HCT116 (cell line): ENCODE measurements at regions not wholly inside any gene's neighbourhood (a gene's known extent, or its start where the extent isn't known, plus 50 kb on each side); places are given as distances from the start of the nearest gene placed in this dataset.

Experiments
- ATAC-seq: fragments of 200-7000 bp; cut with Tn5 transposase; 2 replicates; pipeline ENCODE4 v1.9.1; 2020; ENCODE audit warnings: mild to moderate bottlenecking, moderate library complexity
- BruUV-seq: library from RNA; stranded (reverse); fragments of 400-500 nt; replicated peaks from 2 replicates; lab custom pipeline; 2021; lab: Mats Ljungman, UMichigan
- CTCF ChIA-PET: fragments of 300-600 bp; sonication (Branson Sonifier 250); formaldehyde crosslinking; loops from one replicate; lab custom pipeline; 2021; ENCODE audit warnings: antibody characterized with exemption; lab: Charles Lee
- POLR2A ChIA-PET: fragments of 300-600, 350-600 bp; sonication (Branson Sonifier 250); formaldehyde crosslinking; loops from one replicate; lab custom pipeline; 2021; ENCODE audit warnings: antibody characterized with exemption; lab: Charles Lee
- RAD21 ChIA-PET, 2 experiments: fragments of 300-600 bp; sonication (Branson Sonifier 250); formaldehyde crosslinking; loops; one replicate each; lab custom pipeline; 2023; ENCODE audit warnings: low total read pairs in 2 of 2; ENCODE audit not compliant: uncharacterized antibody in 2 of 2, unreplicated experiment in 2 of 2, low non-redundant PET in 1 of 2; lab: Charles Lee
- DNase-seq: peaks from one replicate; pipeline ENCODE4 v3.0.0-alpha.2; 2010; ENCODE audit warnings: low read depth, low spot score
- H2AFZ ChIP-seq: fragments of 200-600 bp; shearing (Covaris generic), sonication (generic); 2 replicates; pipeline ENCODE4 v1.6.1; 2017; ENCODE audit warnings: low read depth, mixed run types, mixed read lengths, antibody characterized with exemption, low read length; ENCODE audit not compliant: poor library complexity, severe bottlenecking
- H3K27ac ChIP-seq: 2 replicates; pipeline ENCODE4 v1.5.1; 2012; ENCODE audit warnings: low read depth, low read length
- H3K27me3 ChIP-seq: fragments of 200-600 bp; sonication (generic); 2 replicates; pipeline ENCODE4 v1.6.1; 2016; ENCODE audit warnings: mixed run types, low read length, mixed read lengths; ENCODE audit not compliant: insufficient read depth
- H3K36me3 ChIP-seq, 2 experiments: fragments of 200-500 bp in 1 of 2; fragments of 200-600 bp in 1 of 2; sonication (Bioruptor generic) in 1 of 2; sonication (generic) in 1 of 2; 2 replicates each; pipeline versions ENCODE4 v1.5.1 to v1.6.1; 2014 to 2016; ENCODE audit warnings: low read length in 2 of 2, inconsistent platforms in 1 of 2, mixed read lengths in 1 of 2, mixed run types in 1 of 2; ENCODE audit not compliant: insufficient read depth in 2 of 2, control insufficient read depth in 1 of 2
- H3K4me1 ChIP-seq, 2 experiments: fragments of 200-600 bp in 1 of 2; sonication (generic) in 1 of 2; 2 replicates each; pipeline versions ENCODE4 v1.5.1 to v1.6.1; 2012 to 2017; ENCODE audit warnings: low read length in 2 of 2, inconsistent platforms in 1 of 2, mild to moderate bottlenecking in 1 of 2, mixed read lengths in 1 of 2, mixed run types in 1 of 2, moderate library complexity in 1 of 2; ENCODE audit not compliant: insufficient read depth in 2 of 2, control insufficient read depth in 1 of 2
- H3K4me2 ChIP-seq: fragments of 200-600 bp; sonication (generic); 2 replicates; pipeline ENCODE4 v1.6.1; 2017; ENCODE audit warnings: mixed run types, low read length, mixed read lengths
- H3K4me3 ChIP-seq, 2 experiments: fragments of 200-600 bp in 1 of 2; sonication (generic) in 1 of 2; replicated peaks in 1 of 2; 2 replicates each; pipeline ENCODE4 v1.5.1; 2011 to 2016; ENCODE audit warnings: low read length in 2 of 2, control low read depth in 1 of 2, low read depth in 1 of 2, mild to moderate bottlenecking in 1 of 2, mixed read lengths in 1 of 2, mixed run types in 1 of 2
- H3K79me2 ChIP-seq: fragments of 200-600 bp; sonication (generic); 2 replicates; pipeline ENCODE4 v1.6.1; 2017; ENCODE audit warnings: mild to moderate bottlenecking, mixed run types, low read length, moderate library complexity, mixed read lengths; ENCODE audit not compliant: insufficient read depth
- H3K9ac ChIP-seq: fragments of 200-600 bp; sonication (generic); 2 replicates; pipeline ENCODE4 v1.6.1; 2016; ENCODE audit warnings: low read length, mixed read lengths
- H3K9me2 ChIP-seq: fragments of 200-600 bp; sonication (generic), shearing (Covaris generic); 2 replicates; pipeline ENCODE4 v1.6.1; 2017; ENCODE audit warnings: mixed run types, mild to moderate bottlenecking, moderate library complexity; ENCODE audit not compliant: insufficient read depth
- H3K9me3 ChIP-seq, 2 experiments: fragments of 200-500 bp in 1 of 2; fragments of 200-600 bp in 1 of 2; sonication (Bioruptor generic) in 1 of 2; sonication (generic) in 1 of 2; 2 replicates each; pipeline ENCODE4 v1.6.1; 2014 to 2017; ENCODE audit warnings: low read length in 2 of 2, mixed read lengths in 2 of 2, inconsistent platforms in 1 of 2, low read depth in 1 of 2, mild to moderate bottlenecking in 1 of 2, mixed run types in 1 of 2, moderate library complexity in 1 of 2; ENCODE audit not compliant: control insufficient read depth in 1 of 2, insufficient read depth in 1 of 2
- H4K20me1 ChIP-seq: fragments of 200-600 bp; sonication (generic), shearing (Covaris generic); 2 replicates; pipeline ENCODE4 v1.6.1; 2017; ENCODE audit warnings: mixed run types, mild to moderate bottlenecking, moderate library complexity; ENCODE audit not compliant: insufficient read depth
- CBX3 ChIP-seq: IDR thresholded peaks from 2 replicates; pipeline ENCODE4 v1.6.1; 2012; ENCODE audit warnings: low read depth
- CEBPB ChIP-seq: IDR thresholded peaks from 2 replicates; pipeline ENCODE4 v1.6.1; 2012; ENCODE audit warnings: low read depth
- CTCF ChIP-seq, 3 experiments: fragments of 200-600 bp in 1 of 3; sonication (generic) in 1 of 3; IDR thresholded peaks in 2 of 3; conservative IDR thresholded peaks in 1 of 3; 2 replicates each; pipeline ENCODE4 v1.5.1; 2012 to 2017; ENCODE audit warnings: low read depth in 2 of 3, low read length in 2 of 3, antibody characterized with exemption in 1 of 3, borderline replicate concordance in 1 of 3, control low read depth in 1 of 3, mild to moderate bottlenecking in 1 of 3, mixed read lengths in 1 of 3, mixed run types in 1 of 3, moderate library complexity in 1 of 3; ENCODE audit not compliant: insufficient read depth in 1 of 3
- EGR1 ChIP-seq: IDR thresholded peaks from 2 replicates; pipeline ENCODE4 v1.6.1; 2012; ENCODE audit warnings: low read depth
- ELF1 ChIP-seq: IDR thresholded peaks from 2 replicates; pipeline ENCODE4 v1.6.1; 2012; ENCODE audit warnings: low read depth, borderline replicate concordance
- EZH2phosphoT487 ChIP-seq: fragments of 200-600 bp; IDR thresholded peaks from 2 replicates; pipeline ENCODE4 v1.6.1; 2018; ENCODE audit warnings: antibody characterized with exemption, borderline replicate concordance
- FOSL1 ChIP-seq: IDR thresholded peaks from 2 replicates; pipeline ENCODE4 v1.6.1; 2012; ENCODE audit warnings: low read depth
- JUND ChIP-seq: IDR thresholded peaks from 2 replicates; pipeline ENCODE4 v1.6.1; 2012
- POLR2A ChIP-seq: IDR thresholded peaks from 2 replicates; pipeline ENCODE4 v1.7.0; 2011; ENCODE audit warnings: borderline replicate concordance; ENCODE audit not compliant: insufficient read depth, insufficient read length; ENCODE audit errors: extremely low read depth
- RAD21 ChIP-seq: IDR thresholded peaks from 2 replicates; pipeline ENCODE4 v1.6.1; 2012; ENCODE audit warnings: low read depth, mild to moderate bottlenecking
- SIN3A ChIP-seq: IDR thresholded peaks from 2 replicates; pipeline ENCODE4 v1.6.1; 2012; ENCODE audit warnings: low read depth
- SP1 ChIP-seq: IDR thresholded peaks from 2 replicates; pipeline ENCODE4 v1.6.1; 2012; ENCODE audit warnings: low read depth
- SRF ChIP-seq: IDR thresholded peaks from 2 replicates; pipeline ENCODE4 v1.6.1; 2012; ENCODE audit warnings: low read depth
- TCF7L2 ChIP-seq: IDR thresholded peaks from 2 replicates; pipeline ENCODE4 v1.7.0; 2011; ENCODE audit warnings: borderline replicate concordance, inconsistent platforms; ENCODE audit not compliant: insufficient read depth, insufficient read length; ENCODE audit errors: extremely low read depth
- ZBTB33 ChIP-seq: IDR thresholded peaks from 2 replicates; pipeline ENCODE4 v1.6.1; 2011; ENCODE audit warnings: mild to moderate bottlenecking, low read length, moderate library complexity; ENCODE audit not compliant: insufficient replicate concordance; ENCODE audit errors: extremely low read depth
- ZFX ChIP-seq: fragments of 450-650 bp; IDR thresholded peaks from 2 replicates; pipeline ENCODE4 v1.6.1; 2017
- intact Hi-C: fragments of 100-400 bp; cut with micrococcal nuclease; formaldehyde crosslinking; loops from 2 replicates; pipeline ENCODE4 v1.10.0; 2022
- TF ChIP-seq, protein P1 (sequence below): IDR thresholded peaks from 2 replicates; pipeline ENCODE4 v1.6.1; 2012
- TF ChIP-seq, protein P2 (sequence below): IDR thresholded peaks from 2 replicates; pipeline ENCODE4 v1.6.1; 2012
- TF ChIP-seq, protein P3 (sequence below): IDR thresholded peaks from 2 replicates; pipeline ENCODE4 v1.6.1; 2012; ENCODE audit warnings: low read depth

DNA sequence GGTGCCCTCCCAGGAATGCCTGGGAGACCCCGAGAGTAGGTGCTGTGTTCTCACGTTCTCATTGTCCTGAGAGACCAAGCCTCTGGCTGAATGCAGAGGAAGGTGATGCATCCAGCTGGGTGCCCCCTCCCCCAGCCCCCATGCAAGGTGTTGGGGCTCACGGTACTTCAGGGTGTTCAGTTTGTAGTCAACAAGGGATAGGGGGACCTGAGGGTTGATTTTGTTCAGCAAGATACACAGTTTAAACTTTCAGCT, 60.4 kb upstream of the DUSP5 start:
- H3K27me3 ChIP-seq = no peaks in the 10 kb centered on the region
- DNase-seq (no peak), ATAC-seq (no peak)
- no peak for TF ChIP-seq ZBTB33
- no peak for TF ChIP-seq CBX3
- no peak for TF ChIP-seq JUND
- no peak for TF ChIP-seq ELF1
- no peak for TF ChIP-seq TCF7L2
- no peak for TF ChIP-seq CTCF (IDR thresholded peaks at IDR 0.05 in 2 of 3, conservative IDR thresholded peaks at IDR 0.05 in 1 of 3; ENCODE audit: borderline replicate concordance in 1 of 3, insufficient read depth in 1 of 3, low read depth in 2 of 3, low read length in 2 of 3)
- no peak for TF ChIP-seq EZH2phosphoT487
- TF ChIP-seq ZFX = no peak
- TF ChIP-seq SIN3A = no peak
- no peak for TF ChIP-seq CEBPB
- TF ChIP-seq, protein P1, sequence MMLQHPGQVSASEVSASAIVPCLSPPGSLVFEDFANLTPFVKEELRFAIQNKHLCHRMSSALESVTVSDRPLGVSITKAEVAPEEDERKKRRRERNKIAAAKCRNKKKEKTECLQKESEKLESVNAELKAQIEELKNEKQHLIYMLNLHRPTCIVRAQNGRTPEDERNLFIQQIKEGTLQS = no peak
- TF ChIP-seq, protein P2, sequence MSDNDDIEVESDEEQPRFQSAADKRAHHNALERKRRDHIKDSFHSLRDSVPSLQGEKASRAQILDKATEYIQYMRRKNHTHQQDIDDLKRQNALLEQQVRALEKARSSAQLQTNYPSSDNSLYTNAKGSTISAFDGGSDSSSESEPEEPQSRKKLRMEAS = no peak
- no peak for TF ChIP-seq FOSL1
- no peak for TF ChIP-seq EGR1
- no peak for TF ChIP-seq SP1
- no peak for TF ChIP-seq POLR2A
- TF ChIP-seq RAD21 = no peak
- TF ChIP-seq, protein P3, sequence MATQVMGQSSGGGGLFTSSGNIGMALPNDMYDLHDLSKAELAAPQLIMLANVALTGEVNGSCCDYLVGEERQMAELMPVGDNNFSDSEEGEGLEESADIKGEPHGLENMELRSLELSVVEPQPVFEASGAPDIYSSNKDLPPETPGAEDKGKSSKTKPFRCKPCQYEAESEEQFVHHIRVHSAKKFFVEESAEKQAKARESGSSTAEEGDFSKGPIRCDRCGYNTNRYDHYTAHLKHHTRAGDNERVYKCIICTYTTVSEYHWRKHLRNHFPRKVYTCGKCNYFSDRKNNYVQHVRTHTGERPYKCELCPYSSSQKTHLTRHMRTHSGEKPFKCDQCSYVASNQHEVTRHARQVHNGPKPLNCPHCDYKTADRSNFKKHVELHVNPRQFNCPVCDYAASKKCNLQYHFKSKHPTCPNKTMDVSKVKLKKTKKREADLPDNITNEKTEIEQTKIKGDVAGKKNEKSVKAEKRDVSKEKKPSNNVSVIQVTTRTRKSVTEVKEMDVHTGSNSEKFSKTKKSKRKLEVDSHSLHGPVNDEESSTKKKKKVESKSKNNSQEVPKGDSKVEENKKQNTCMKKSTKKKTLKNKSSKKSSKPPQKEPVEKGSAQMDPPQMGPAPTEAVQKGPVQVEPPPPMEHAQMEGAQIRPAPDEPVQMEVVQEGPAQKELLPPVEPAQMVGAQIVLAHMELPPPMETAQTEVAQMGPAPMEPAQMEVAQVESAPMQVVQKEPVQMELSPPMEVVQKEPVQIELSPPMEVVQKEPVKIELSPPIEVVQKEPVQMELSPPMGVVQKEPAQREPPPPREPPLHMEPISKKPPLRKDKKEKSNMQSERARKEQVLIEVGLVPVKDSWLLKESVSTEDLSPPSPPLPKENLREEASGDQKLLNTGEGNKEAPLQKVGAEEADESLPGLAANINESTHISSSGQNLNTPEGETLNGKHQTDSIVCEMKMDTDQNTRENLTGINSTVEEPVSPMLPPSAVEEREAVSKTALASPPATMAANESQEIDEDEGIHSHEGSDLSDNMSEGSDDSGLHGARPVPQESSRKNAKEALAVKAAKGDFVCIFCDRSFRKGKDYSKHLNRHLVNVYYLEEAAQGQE = no peak
- no peak for TF ChIP-seq SRF
- no peaks in the 10 kb centered on the region for H4K20me1 ChIP-seq
- H3K4me2 ChIP-seq = no peak overlapping the region
- H3K9me3 ChIP-seq = peaks cover 0 to 5% of the 10 kb centered on the region in 2 experiments; a peak in 1 of 4 replicates
- H3K36me3 ChIP-seq = no peaks in the 10 kb centered on the region
- intact Hi-C loops = no loop called here
- peaks cover 4% of the 10 kb centered on the region; the same call in 1 of the 2 replicates for H3K9me2 ChIP-seq
- no peak overlapping the region for H3K27ac ChIP-seq
- H2AFZ ChIP-seq = no peak overlapping the region
- ChIA-PET CTCF (no interaction called here), POLR2A (interaction anchor here (2.2 kb wide), 1 partner anchor 20 kb away, joined by 4 read pairs; no protein-coding TSS in a partner anchor), RAD21 (no interaction called here)
- H3K4me1 ChIP-seq = peaks cover 5 to 24% of the 10 kb centered on the region in 2 experiments; a peak in 3 of 4 replicates
- BruUV-seq = no TSS peak
- no peak overlapping the region for H3K4me3 ChIP-seq
- no peak overlapping the region for H3K9ac ChIP-seq
- no peaks in the 10 kb centered on the region for H3K79me2 ChIP-seq
